Heart left ventricle (tissue), 16 donors: ENCODE measurements at regions not wholly inside any gene's neighbourhood (a gene's known extent, or its start where the extent isn't known, plus 50 kb on each side); places are given as distances from the start of the nearest gene placed in this dataset.

Experiments
- ATAC-seq, 4 donors: fragments of 200-7000 bp; cut with Tn5 transposase; one replicate each; pipeline ENCODE4 v1.9.1; 2020 to 2022; ENCODE audit warnings: moderate library complexity in 4 of 4, mild to moderate bottlenecking in 3 of 4, moderate number of reproducible peaks in 1 of 4
- DNase-seq, 5 donors: peaks; one replicate each; pipeline ENCODE4 v3.0.0-alpha.2; 2020
- H3K27ac ChIP-seq, 12 donors: fragments of 200-600 bp; sonication (generic) in 4 of 12; one replicate each; pipeline versions ENCODE4 v1.5.0 to v1.8.0; 2016 to 2022; ENCODE audit warnings: mild to moderate bottlenecking in 2 of 12
- H3K27me3 ChIP-seq, 9 donors: fragments of 200-600 bp; sonication (generic) in 2 of 9; one replicate each; pipeline versions ENCODE4 v1.5.1 to v1.8.0; 2016 to 2022; ENCODE audit warnings: mild to moderate bottlenecking in 3 of 9
- H3K36me3 ChIP-seq, 9 donors: fragments of 200-600 bp; sonication (generic) in 2 of 9; one replicate each; pipeline versions ENCODE4 v1.5.0 to v1.8.0; 2018 to 2022; ENCODE audit warnings: mild to moderate bottlenecking in 2 of 9
- H3K4me1 ChIP-seq, 12 donors: fragments of 200-600 bp; sonication (generic) in 4 of 12; one replicate each; pipeline versions ENCODE4 v1.5.0 to v1.8.0; 2016 to 2022; ENCODE audit warnings: mild to moderate bottlenecking in 3 of 12
- H3K4me3 ChIP-seq, 12 donors: fragments of 200-600 bp; sonication (generic) in 4 of 12; one replicate each; pipeline versions ENCODE4 v1.5.0 to v1.8.0; 2017 to 2022; ENCODE audit warnings: mild to moderate bottlenecking in 9 of 12, moderate library complexity in 4 of 12
- H3K9me3 ChIP-seq, 12 donors: fragments of 200-600 bp; sonication (generic) in 4 of 12; one replicate each; pipeline versions ENCODE4 v1.5.0 to v1.8.0; 2016 to 2022; ENCODE audit warnings: mild to moderate bottlenecking in 1 of 12
- POLR2A ChIP-seq, 2 donors: fragments of 450-650 bp; IDR thresholded peaks; one replicate each; pipeline ENCODE4 v1.6.1; 2017; ENCODE audit warnings: antibody characterized with exemption in 2 of 2, mild to moderate bottlenecking in 2 of 2, moderate library complexity in 2 of 2
- WGBS, 4 donors: extraction: QIAGEN DNeasy Blood & Tissue Kit in 2 of 4; methylation state at CpG; one replicate each; pipeline versions ENCODE4 v1.1.5 to v1.1.7; 2013 to 2018; 5-methylcytosine and 5-hydroxymethylcytosine counted together
- intact Hi-C, 10 donors: fragments of 100-400 bp; cut with DNase I; formaldehyde crosslinking; loops; one replicate each; pipeline versions ENCODE4 v1.11.1 to v1.14.2; 2022
- TF ChIP-seq, protein P1 (sequence below), 12 donors: fragments of 200-600 bp; sonication (generic) in 4 of 12; IDR thresholded peaks; one replicate each; pipeline versions ENCODE4 v1.5.0 to v1.8.0; 2018 to 2022; ENCODE audit warnings: antibody characterized with exemption in 12 of 12, mild to moderate bottlenecking in 5 of 12
- donor health status: ischemic (EF 13 %, LVEDD 7.1; RV severe dilation, severe dysfunction).
- donor health status: healthy with polysubstance abuse.
- donor health status: DM: no; HTN: yes; CAD: no.
- donor health status: DM: no; HTN: no; CAD: no.
- donor health status: ischemic (EF 25% LVEDD 6.9; RV normal size, moderate dysfunction).
- donor health status: ischemic (EF 25% LVEDD 5.7; RV mildly dilated, moderate dysfunction).
- donor health status: healthy.
- donor health status: DM: yes; HTN: yes; CAD: no.
- donor health status: ischemic (EF 35%, LVEDD 5.7; RV mildly dilated, moderate dysfunction).
- donor health status: nonischemic (EF 11% LVEDD 7.7; RV severe dilation, severe dysfunction).
- donor health status: DM: yes; HTN: yes; CAD: no.
- donor health status: PGD.
- donor health status: ischemic (EF 29% LVEDD 5.4; RV normal size, mild dysfunction).
- donor health status: nonischemic (EF 23%, LVEDD 6.1; RV moderate dilation, normal function).

DNA sequence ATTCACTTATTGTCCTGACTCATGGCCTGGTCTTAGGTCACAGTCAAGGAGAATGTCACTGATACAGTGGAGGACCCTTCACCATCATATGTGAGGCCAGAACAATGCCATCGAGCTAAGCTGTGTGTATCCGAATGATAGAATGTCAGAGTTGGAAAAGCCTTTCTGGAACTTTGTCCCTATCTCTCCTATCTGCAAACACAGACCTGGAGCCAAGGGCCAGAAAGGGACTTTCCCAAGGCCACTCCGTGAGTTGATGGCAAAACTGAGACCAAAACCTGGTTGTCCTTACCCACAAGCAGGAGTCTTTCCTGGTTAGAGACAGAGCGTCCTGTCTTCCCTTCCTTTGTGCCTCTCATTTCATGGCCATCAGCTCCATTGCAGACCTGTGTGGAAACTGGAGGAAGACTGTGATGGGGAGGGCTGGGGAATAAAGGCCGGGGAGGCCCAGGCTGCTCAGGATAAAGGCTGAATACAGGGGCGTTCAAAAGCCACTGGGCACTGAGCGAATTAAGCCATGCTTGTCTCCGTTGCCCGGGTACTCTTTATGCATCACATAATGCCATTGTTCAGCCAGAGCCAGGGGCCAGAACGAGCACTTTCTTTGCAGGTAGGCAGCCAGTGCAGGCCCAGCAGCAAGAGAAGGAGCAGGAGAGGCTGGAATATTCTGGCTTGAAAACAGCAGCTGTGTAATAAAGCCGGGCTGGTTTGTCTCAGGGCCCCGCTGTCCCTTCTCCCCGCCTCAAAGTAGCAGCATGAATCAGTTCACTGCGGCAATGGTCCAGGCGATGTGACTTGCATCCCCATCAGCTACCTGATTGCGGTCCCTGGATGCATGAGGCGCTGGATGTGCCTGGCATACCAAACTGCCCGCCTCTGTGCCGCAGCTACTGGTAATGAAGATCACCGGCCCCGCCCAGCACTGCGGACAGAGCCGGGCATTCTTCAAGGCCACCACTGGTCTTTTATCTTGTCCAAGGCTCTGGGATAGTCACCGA is 143.0 kb downstream of the RPS24 start:
- WGBS, 4 donors = 91 to 94% (median 93%) methylated on average over 23 to 24 of the region's 24 CpGs
- no peaks in the 10 kb centered on the region for H3K4me1 ChIP-seq
- TF ChIP-seq, protein P1, sequence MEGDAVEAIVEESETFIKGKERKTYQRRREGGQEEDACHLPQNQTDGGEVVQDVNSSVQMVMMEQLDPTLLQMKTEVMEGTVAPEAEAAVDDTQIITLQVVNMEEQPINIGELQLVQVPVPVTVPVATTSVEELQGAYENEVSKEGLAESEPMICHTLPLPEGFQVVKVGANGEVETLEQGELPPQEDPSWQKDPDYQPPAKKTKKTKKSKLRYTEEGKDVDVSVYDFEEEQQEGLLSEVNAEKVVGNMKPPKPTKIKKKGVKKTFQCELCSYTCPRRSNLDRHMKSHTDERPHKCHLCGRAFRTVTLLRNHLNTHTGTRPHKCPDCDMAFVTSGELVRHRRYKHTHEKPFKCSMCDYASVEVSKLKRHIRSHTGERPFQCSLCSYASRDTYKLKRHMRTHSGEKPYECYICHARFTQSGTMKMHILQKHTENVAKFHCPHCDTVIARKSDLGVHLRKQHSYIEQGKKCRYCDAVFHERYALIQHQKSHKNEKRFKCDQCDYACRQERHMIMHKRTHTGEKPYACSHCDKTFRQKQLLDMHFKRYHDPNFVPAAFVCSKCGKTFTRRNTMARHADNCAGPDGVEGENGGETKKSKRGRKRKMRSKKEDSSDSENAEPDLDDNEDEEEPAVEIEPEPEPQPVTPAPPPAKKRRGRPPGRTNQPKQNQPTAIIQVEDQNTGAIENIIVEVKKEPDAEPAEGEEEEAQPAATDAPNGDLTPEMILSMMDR (IDR thresholded peaks at IDR 0.05) = no peak
- no peak for TF ChIP-seq POLR2A (IDR thresholded peaks at IDR 0.05)
- intact Hi-C loops = no loop called here
- no peak for DNase-seq
- no peak for ATAC-seq
- H3K4me3 ChIP-seq = no peak overlapping the region
- peaks cover 0 to 25% (median 0%) of the 10 kb centered on the region in 9 donors for H3K27me3 ChIP-seq
- H3K9me3 ChIP-seq = no peaks in the 10 kb centered on the region
- H3K27ac ChIP-seq = no peak overlapping the region
- no peaks in the 10 kb centered on the region for H3K36me3 ChIP-seq

DNA sequence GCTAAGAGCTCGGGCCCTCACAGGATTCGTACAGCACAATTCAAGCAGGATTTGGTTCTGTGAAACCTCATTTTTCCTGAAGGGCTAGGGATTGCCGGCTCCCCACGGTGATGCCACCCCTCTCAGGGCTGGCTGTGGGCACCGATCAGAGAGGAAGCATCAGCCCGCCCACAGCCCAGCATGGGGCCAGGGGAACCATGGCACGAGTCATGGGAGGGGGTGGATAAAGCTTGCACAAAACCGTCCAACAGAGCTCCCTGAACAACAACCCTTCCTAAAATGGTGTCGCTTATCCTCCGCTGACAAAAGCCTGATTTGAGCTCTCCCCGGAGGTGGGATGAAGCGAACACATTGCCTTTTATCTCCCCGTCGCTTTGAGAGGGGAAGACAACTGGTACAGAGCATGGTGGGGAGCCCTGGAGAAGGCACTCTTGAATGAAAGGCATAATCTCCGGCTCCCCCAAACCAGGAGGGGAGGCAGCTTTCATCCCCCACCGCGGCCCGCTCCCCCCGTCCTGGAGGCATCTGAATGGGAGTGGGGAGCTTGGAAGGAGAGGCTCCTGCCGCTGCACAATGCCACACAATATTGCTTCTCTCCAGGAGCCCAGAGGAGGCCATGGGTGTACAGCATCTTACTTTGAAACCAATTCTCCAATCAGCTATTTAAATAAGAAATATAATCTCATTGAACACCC is 144.0 kb downstream of the RPS24 start:
- ATAC-seq = no peak
- no peak overlapping the region for H3K27ac ChIP-seq
- 66 to 73% (median 70%) methylated on average over 20 of the region's 20 CpGs for WGBS, 4 donors
- no peaks in the 10 kb centered on the region for H3K9me3 ChIP-seq
- H3K4me3 ChIP-seq = no peak overlapping the region
- peaks cover 0 to 28% (median 0%) of the 10 kb centered on the region in 9 donors for H3K27me3 ChIP-seq
- TF ChIP-seq POLR2A (IDR thresholded peaks at IDR 0.05) = no peak
- H3K4me1 ChIP-seq = no peaks in the 10 kb centered on the region
- H3K36me3 ChIP-seq = no peaks in the 10 kb centered on the region
- DNase-seq = no peak
- intact Hi-C loops = no loop called here

GRCh38 chr10:78178397-78178796 is 144.7 kb downstream of the RPS24 start:
- intact Hi-C loops = no loop called here
- no peaks in the 10 kb centered on the region for H3K9me3 ChIP-seq
- H3K27ac ChIP-seq = no peak overlapping the region
- TF ChIP-seq POLR2A (IDR thresholded peaks at IDR 0.05) = no peak
- TF ChIP-seq, protein P1 (IDR thresholded peaks at IDR 0.05) = no peak
- no peak overlapping the region for H3K4me3 ChIP-seq
- ATAC-seq = no peak
- no peaks in the 10 kb centered on the region for H3K4me1 ChIP-seq
- H3K36me3 ChIP-seq = no peaks in the 10 kb centered on the region
- H3K27me3 ChIP-seq = peaks cover 0 to 28% (median 0%) of the 10 kb centered on the region in 9 donors
- no peak for DNase-seq
- WGBS, 4 donors = 55 to 59% (median 56%) methylated on average over 8 of the region's 8 CpGs

DNA sequence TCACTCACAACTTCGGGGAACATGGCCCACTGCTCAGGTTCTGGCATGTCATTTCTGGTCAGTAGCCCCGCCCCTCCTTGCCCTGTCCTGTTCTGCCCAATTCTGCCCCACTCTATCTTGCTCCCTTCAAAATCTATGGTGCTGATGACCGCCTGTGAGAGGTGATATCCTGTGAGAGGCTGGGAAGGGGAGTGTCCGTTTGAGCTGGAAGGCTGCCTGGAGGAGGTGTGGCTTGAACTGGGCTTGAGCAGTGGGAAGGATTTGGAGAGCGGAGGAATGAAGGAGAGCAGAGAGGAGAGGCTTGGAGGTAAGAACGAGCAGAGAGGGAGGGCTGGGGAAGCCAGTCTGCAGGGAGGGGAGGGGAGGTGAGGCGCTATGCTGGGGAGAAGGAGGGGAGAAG is 145.3 kb downstream of the RPS24 start:
- Histone ChIP-seq H3K27me3 (peaks cover 0 to 28% (median 0%) of the 10 kb centered on the region in 9 donors), H3K4me3 (no peak overlapping the region), H3K27ac (no peak overlapping the region), H3K36me3 (no peaks in the 10 kb centered on the region), H3K4me1 (peaks cover 0 to 2% (median 0%) of the 10 kb centered on the region in 12 donors), H3K9me3 (no peaks in the 10 kb centered on the region)
- peak in 1 of 5 donors; percentile 33 for DNase-seq
- ATAC-seq = peak in 1 of 4 donors; percentile 57
- 43 to 48% (median 46%) methylated on average over 7 of the region's 7 CpGs for WGBS, 4 donors
- intact Hi-C loops = no loop called here
- TF ChIP-seq, protein P1 (IDR thresholded peaks at IDR 0.05) = no peak
- TF ChIP-seq POLR2A (IDR thresholded peaks at IDR 0.05) = no peak
